SK-N-SH treated with all-trans-retinoic acid at 6 μM for 48 hours (cell line): ENCODE measurements at regions not wholly inside any gene's neighbourhood (a gene's known extent, or its start where the extent isn't known, plus 50 kb on each side); places are given as distances from the start of the nearest gene placed in this dataset.
"Not testable (repeated sequence)": the region's sequence is repeated elsewhere in the genome, so short reads cannot be mapped to it uniquely, and the experiment has no call there.

Experiments used
- ATAC-seq: fragments of 200-7000 bp; cut with Tn5 transposase; 3 replicates; pipeline ENCODE4 v1.9.1; 2020; ENCODE audit warnings: mild to moderate bottlenecking, moderate library complexity
- ARNTL ChIP-seq: fragments of 450-650 bp; formaldehyde crosslinking; IDR thresholded peaks from 2 replicates; pipeline ENCODE4 v1.5.0; 2020; ENCODE audit warnings: low read depth, mild to moderate bottlenecking, moderate library complexity, borderline replicate concordance
- BACH2 ChIP-seq: fragments of 250-450 bp; sonication (Bioruptor Pico); IDR thresholded peaks from 2 replicates; pipeline ENCODE4 v1.9.0; 2021; ENCODE audit warnings: mild to moderate bottlenecking, borderline replicate concordance
- CREB5 ChIP-seq: fragments of 250-450 bp; sonication (Bioruptor Pico); IDR thresholded peaks from 2 replicates; pipeline ENCODE4 v1.5.1; 2020; ENCODE audit warnings: low read depth, mild to moderate bottlenecking, moderate library complexity
- CSDC2 ChIP-seq: fragments of 250-450 bp; sonication (Bioruptor Pico); IDR thresholded peaks from 2 replicates; pipeline ENCODE4 v1.5.0; 2020; ENCODE audit warnings: mild to moderate bottlenecking, moderate library complexity
- CSRNP3 ChIP-seq: fragments of 250-450 bp; sonication (Bioruptor Pico); IDR thresholded peaks from 2 replicates; pipeline ENCODE4 v1.5.1; 2021; ENCODE audit warnings: mild to moderate bottlenecking, moderate library complexity
- ESRRG ChIP-seq: fragments of 250-450 bp; sonication (Bioruptor Pico); IDR thresholded peaks from 2 replicates; pipeline ENCODE4 v1.6.1; 2021; ENCODE audit warnings: mild to moderate bottlenecking
- GLIS3 ChIP-seq: fragments of 250-450 bp; sonication (Bioruptor Pico); IDR thresholded peaks from 2 replicates; pipeline ENCODE4 v1.5.0; 2020; ENCODE audit warnings: mild to moderate bottlenecking, moderate library complexity
- ISL1 ChIP-seq: fragments of 250-450 bp; sonication (Bioruptor Pico); IDR thresholded peaks from 2 replicates; pipeline ENCODE4 v2.1.2; 2022; ENCODE audit warnings: mild to moderate bottlenecking, moderate library complexity
- OSR1 ChIP-seq: fragments of 250-450 bp; sonication (Bioruptor Pico); IDR thresholded peaks from 2 replicates; pipeline ENCODE4 v1.8.0; 2022; ENCODE audit warnings: moderate library complexity, mild to moderate bottlenecking, inconsistent platforms
- PATZ1 ChIP-seq: fragments of 250-450 bp; sonication (Bioruptor Pico); IDR thresholded peaks from 2 replicates; pipeline ENCODE4 v1.8.0; 2020; ENCODE audit warnings: mild to moderate bottlenecking, moderate library complexity, borderline replicate concordance
- POU6F1 ChIP-seq: fragments of 250-450 bp; sonication (Bioruptor Pico); IDR thresholded peaks from 2 replicates; pipeline ENCODE4 v1.8.0; 2021; ENCODE audit warnings: low read depth, mild to moderate bottlenecking, moderate library complexity, borderline replicate concordance
- PPARA ChIP-seq: fragments of 250-450 bp; sonication (Bioruptor Pico); IDR thresholded peaks from 2 replicates; pipeline ENCODE4 v1.5.0; 2020; ENCODE audit warnings: mild to moderate bottlenecking, borderline replicate concordance
- SNAI2 ChIP-seq: fragments of 250-450 bp; sonication (Bioruptor Pico); IDR thresholded peaks from 2 replicates; pipeline ENCODE4 v1.5.0; 2020; ENCODE audit warnings: mild to moderate bottlenecking, moderate library complexity
- TOX ChIP-seq: fragments of 250-450 bp; sonication (Bioruptor Pico); IDR thresholded peaks from 2 replicates; pipeline ENCODE4 v1.8.0; 2021; ENCODE audit warnings: mild to moderate bottlenecking, moderate library complexity, borderline replicate concordance
- TSHZ2 ChIP-seq: fragments of 250-450 bp; sonication (Bioruptor Pico); IDR thresholded peaks from 2 replicates; pipeline ENCODE4 v1.5.0; 2020; ENCODE audit warnings: mild to moderate bottlenecking, moderate library complexity
- ZC3H10 ChIP-seq: fragments of 250-450 bp; sonication (Bioruptor Pico); IDR thresholded peaks from 2 replicates; pipeline ENCODE4 v1.5.1; 2021; ENCODE audit warnings: mild to moderate bottlenecking, moderate library complexity
- ZFP30 ChIP-seq: fragments of 450-650 bp; formaldehyde crosslinking; IDR thresholded peaks from 2 replicates; pipeline ENCODE4 v1.5.0; 2022; ENCODE audit warnings: mild to moderate bottlenecking, moderate library complexity
- ZNF565 ChIP-seq: fragments of 450-650 bp; formaldehyde crosslinking; conservative IDR thresholded peaks from 2 replicates; pipeline ENCODE4 v1.5.0; 2020; ENCODE audit warnings: low read depth, mild to moderate bottlenecking, moderate library complexity
- ZNF70 ChIP-seq: fragments of 450-650 bp; formaldehyde crosslinking; IDR thresholded peaks from 2 replicates; pipeline ENCODE4 v1.5.0; 2020; ENCODE audit warnings: mild to moderate bottlenecking, moderate library complexity
- ZNF8 ChIP-seq: fragments of 450-650 bp; formaldehyde crosslinking; IDR thresholded peaks from 2 replicates; pipeline ENCODE4 v1.5.0; 2020; ENCODE audit warnings: mild to moderate bottlenecking, moderate library complexity

GRCh38 chr5:96322865-96323264 lies 110.2 kb downstream of the PCSK1 start (continued):
- TF ChIP-seq ZC3H10 (CRISPR knock-in tag) = no peak

GRCh38 chr5:96322217-96322616 lies 110.8 kb downstream of the PCSK1 start:
- TF ChIP-seq TOX (CRISPR knock-in tag) = no peak
- TF ChIP-seq PATZ1 (CRISPR knock-in tag) = no peak
- TF ChIP-seq SNAI2 (CRISPR knock-in tag) = no peak
- TF ChIP-seq ZC3H10 (CRISPR knock-in tag) = no peak
- TF ChIP-seq ESRRG (CRISPR knock-in tag) = no peak
- no peak for TF ChIP-seq ISL1 (CRISPR knock-in tag)
- no peak for TF ChIP-seq TSHZ2 (CRISPR knock-in tag)
- no peak for TF ChIP-seq ZNF565 (CRISPR knock-in tag)
- TF ChIP-seq CSDC2 (CRISPR knock-in tag) = no peak
- TF ChIP-seq PPARA = no peak
- TF ChIP-seq CREB5 = no peak
- no peak for TF ChIP-seq GLIS3 (CRISPR knock-in tag)
- TF ChIP-seq ARNTL (CRISPR knock-in tag) = no peak
- no peak for TF ChIP-seq ZNF70 (CRISPR knock-in tag)
- TF ChIP-seq CSRNP3 = no peak
- TF ChIP-seq OSR1 (CRISPR knock-in tag) = no peak
- TF ChIP-seq ZNF8 (CRISPR knock-in tag) = no peak
- no peak for ATAC-seq

- TF ChIP-seq SNAI2 (CRISPR knock-in tag) = no peak
- no peak for TF ChIP-seq ZFP30 (CRISPR knock-in tag)
- no peak for TF ChIP-seq BACH2 (CRISPR knock-in tag)
- TF ChIP-seq ZNF8 (CRISPR knock-in tag) = no peak
- ATAC-seq = no peak
Measured at GRCh38 chr5:96321345-96321744, 111.7 kb downstream of the PCSK1 start.

GRCh38 chr5:96320797-96321196 lies 112.3 kb downstream of the PCSK1 start:
- TF ChIP-seq ISL1 (CRISPR knock-in tag) = no peak
- no peak for TF ChIP-seq OSR1 (CRISPR knock-in tag)
- no peak for TF ChIP-seq TOX (CRISPR knock-in tag)
- TF ChIP-seq POU6F1 (CRISPR knock-in tag) = no peak
- no peak for ATAC-seq

- not testable (repeated sequence) for ATAC-seq
Measured at GRCh38 chr5:96319981-96320739, 112.9 kb downstream of the PCSK1 start.
